OCI-LY3 (cell line): ENCODE measurements at regions not wholly inside any gene's neighbourhood (a gene's known extent, or its start where the extent isn't known, plus 50 kb on each side); places are given as distances from the start of the nearest gene placed in this dataset.
"Not testable (repeated sequence)": the region's sequence is repeated elsewhere in the genome, so short reads cannot be mapped to it uniquely, and the experiment has no call there.

Experiments used
- H2AFZ ChIP-seq: fragments of 200-600, 300-600 bp; shearing (Covaris generic); 2 replicates; pipeline ENCODE4 v1.6.0; 2014; ENCODE audit warnings: antibody characterized with exemption, low read depth, low read length
- H3K27ac ChIP-seq: fragments of 200-600, 300-600 bp; sonication (generic); 2 replicates; pipeline ENCODE4 v1.5.1; 2014; ENCODE audit warnings: mild to moderate bottlenecking, low read length, moderate library complexity, mixed read lengths
- H3K27me3 ChIP-seq: fragments of 200-600, 300-600 bp; sonication (generic); 2 replicates; pipeline ENCODE4 v1.6.1; 2014; ENCODE audit warnings: low read depth, low read length, mixed read lengths
- H3K36me3 ChIP-seq: fragments of 200-600, 300-600 bp; sonication (generic); replicated peaks from 2 replicates; pipeline ENCODE3; 2014; ENCODE audit warnings: low read depth, low read length, mixed read lengths
- H3K4me1 ChIP-seq: fragments of 300-600, 200-600 bp; sonication (generic); 2 replicates; pipeline ENCODE4 v1.6.1; 2014; ENCODE audit warnings: low read length, mixed read lengths
- H3K4me2 ChIP-seq: fragments of 200-600, 300-600 bp; sonication (generic); 2 replicates; pipeline ENCODE4 v1.6.1; 2014; ENCODE audit warnings: low read length, mixed read lengths
- H3K4me3 ChIP-seq: fragments of 300-600, 200-600 bp; sonication (generic); 2 replicates; pipeline ENCODE4 v1.5.1; 2014; ENCODE audit warnings: antibody characterized with exemption, mild to moderate bottlenecking, low read length, moderate library complexity
- H3K79me2 ChIP-seq: fragments of 300-600, 200-600 bp; shearing (Covaris generic); 2 replicates; pipeline ENCODE4 v1.6.1; 2014; ENCODE audit warnings: mild to moderate bottlenecking, low read length, mixed read lengths
- H3K9ac ChIP-seq: fragments of 300-600, 200-600 bp; shearing (Covaris generic); 2 replicates; pipeline ENCODE4 v1.6.0; 2014; ENCODE audit warnings: mild to moderate bottlenecking, low read length, moderate library complexity
- H3K9me3 ChIP-seq: fragments of 200-600, 300-600 bp; shearing (Covaris generic); 2 replicates; pipeline ENCODE4 v1.6.1; 2014; ENCODE audit warnings: low read length, mixed read lengths; ENCODE audit not compliant: insufficient read depth
- H4K20me1 ChIP-seq: fragments of 200-600, 300-600 bp; sonication (generic); 2 replicates; pipeline ENCODE4 v1.6.1; 2016; ENCODE audit warnings: low read length, mixed read lengths; ENCODE audit not compliant: insufficient read depth
- CTCF ChIP-seq: fragments of 200-600, 300-600 bp; sonication (generic); IDR thresholded peaks from 2 replicates; pipeline ENCODE4 v1.5.1; 2014; ENCODE audit warnings: antibody characterized with exemption, low read length, low read depth
- EZH2phosphoT487 ChIP-seq: fragments of 200-600 bp; shearing (Covaris generic); IDR thresholded peaks from 2 replicates; pipeline ENCODE4 v1.6.1; 2018; ENCODE audit warnings: antibody characterized with exemption, mixed run types, low read depth

- H3K79me2 ChIP-seq: no peaks in the 10 kb centered on the region
- no peaks in the 10 kb centered on the region for H3K36me3 ChIP-seq
- H2AFZ ChIP-seq: no peak overlapping the region
- H3K27me3 ChIP-seq: no peaks in the 10 kb centered on the region
- no peak overlapping the region for H3K4me2 ChIP-seq
- H3K4me3 ChIP-seq: no peak overlapping the region
- no peak overlapping the region for H3K27ac ChIP-seq
- no peaks in the 10 kb centered on the region for H3K4me1 ChIP-seq
- H4K20me1 ChIP-seq: no peaks in the 10 kb centered on the region
- no peaks in the 10 kb centered on the region for H3K9me3 ChIP-seq
- TF ChIP-seq CTCF: no peak
- TF ChIP-seq EZH2phosphoT487: no peak
- no peak overlapping the region for H3K9ac ChIP-seq
These were observed 90.9 kb upstream of the NRBF2 start for GRCh38 chr10:63042256-63042655.

GRCh38 chr10:63033616-63034185 is 99.4 kb upstream of the NRBF2 start:
- H4K20me1 ChIP-seq, H3K79me2 ChIP-seq, H3K4me2 ChIP-seq, H3K27ac ChIP-seq, H3K36me3 ChIP-seq, H2AFZ ChIP-seq, H3K9ac ChIP-seq, H3K9me3 ChIP-seq, H3K27me3 ChIP-seq, H3K4me1 ChIP-seq, H3K4me3 ChIP-seq: not testable (repeated sequence)

- H3K79me2 ChIP-seq: no peaks in the 10 kb centered on the region
- no peak overlapping the region for H3K4me3 ChIP-seq
- no peaks in the 10 kb centered on the region for H3K9me3 ChIP-seq
- no peak overlapping the region for H3K4me2 ChIP-seq
- H3K36me3 ChIP-seq: no peaks in the 10 kb centered on the region
- H4K20me1 ChIP-seq: no peaks in the 10 kb centered on the region
- no peaks in the 10 kb centered on the region for H3K27me3 ChIP-seq
- no peak overlapping the region for H2AFZ ChIP-seq
- no peak overlapping the region for H3K9ac ChIP-seq
- TF ChIP-seq CTCF: no peak
- H3K27ac ChIP-seq: no peak overlapping the region
- peaks cover 3% of the 10 kb centered on the region; the same call in 1 of the 2 replicates for H3K4me1 ChIP-seq
These were observed 102.6 kb upstream of the NRBF2 start for GRCh38 chr10:63030536-63030935.

- Histone ChIP-seq H3K4me3 (no peak overlapping the region), H3K9ac (no peak overlapping the region)
- TF ChIP-seq CTCF (no peak), EZH2phosphoT487 (no peak)
These were observed 105.6 kb upstream of the NRBF2 start for GRCh38 chr10:63027531-63027930.

GRCh38 chr10:63021225-63021624 is 111.9 kb upstream of the NRBF2 start:
- Histone ChIP-seq H3K79me2 (no peaks in the 10 kb centered on the region), H3K27ac (no peak overlapping the region), H3K4me1 (no peaks in the 10 kb centered on the region), H2AFZ (no peak overlapping the region), H3K4me2 (no peak overlapping the region), H3K27me3 (no peaks in the 10 kb centered on the region), H3K9me3 (no peaks in the 10 kb centered on the region), H3K9ac (no peak overlapping the region), H4K20me1 (no peaks in the 10 kb centered on the region), H3K36me3 (no peaks in the 10 kb centered on the region), H3K4me3 (no peak overlapping the region)
- TF ChIP-seq CTCF (no peak), EZH2phosphoT487 (no peak)

More at GRCh38 chr10:63027531-63027930, 105.6 kb upstream of the NRBF2 start:
- Histone ChIP-seq H3K27me3 (no peaks in the 10 kb centered on the region), H4K20me1 (no peaks in the 10 kb centered on the region), H2AFZ (no peak overlapping the region), H3K4me1 (peaks cover 3% of the 10 kb centered on the region; the same call in 1 of the 2 replicates), H3K27ac (no peak overlapping the region), H3K36me3 (no peaks in the 10 kb centered on the region), H3K4me2 (no peak overlapping the region), H3K9me3 (no peaks in the 10 kb centered on the region), H3K79me2 (no peaks in the 10 kb centered on the region)
